Cardiac fibroblast (primary cell): ENCODE measurements at regions not wholly inside any gene's neighbourhood (a gene's known extent, or its start where the extent isn't known, plus 50 kb on each side); places are given as distances from the start of the nearest gene placed in this dataset.

ENCODE experiments used
- DNase-seq, 2 donors: peaks; one replicate each; pipeline versions ENCODE4 v3.0.0 to v3.0.0-alpha.2; 2010; ENCODE audit warnings: low read depth in 2 of 2
- H3K4me3 ChIP-seq, 2 donors: replicated peaks in 1 of 2; 1 replicate in 1 of 2; 2 replicates in 1 of 2; pipeline ENCODE4 v1.5.1; 2011; ENCODE audit warnings: low read depth in 2 of 2, low read length in 2 of 2, mild to moderate bottlenecking in 2 of 2, moderate library complexity in 1 of 2
- CTCF ChIP-seq: IDR thresholded peaks from one replicate; pipeline ENCODE4 v1.5.1; 2011; ENCODE audit warnings: low read depth, mild to moderate bottlenecking, low read length, inconsistent platforms

GRCh38 chr12:67816269-67816668 is 167.7 kb downstream of the DYRK2 start:
- H3K4me3 ChIP-seq, result no peak overlapping the region
- no peak for TF ChIP-seq CTCF
- no peak for DNase-seq

DNA sequence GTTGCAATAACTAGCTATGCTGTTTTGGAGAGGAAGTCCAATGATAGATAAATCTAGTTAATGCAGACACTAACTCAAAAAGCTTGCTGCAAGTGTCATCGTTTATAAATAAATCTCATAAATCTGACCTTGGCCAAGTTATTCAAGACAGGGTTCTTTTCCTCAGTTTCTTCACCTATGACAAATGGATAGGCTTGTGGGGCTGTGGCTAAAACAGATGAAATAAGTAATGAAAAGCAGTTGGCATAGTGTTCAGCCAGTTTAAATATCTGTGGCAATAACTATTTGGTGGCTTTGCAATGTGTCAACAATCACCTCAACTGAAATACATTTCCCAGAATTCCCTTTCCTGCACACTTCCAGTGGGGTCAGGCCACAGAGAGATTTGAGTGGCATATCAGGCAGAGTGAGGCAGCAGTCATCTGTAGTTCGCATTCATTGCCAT is 169.9 kb downstream of the DYRK2 start:
- no peak for TF ChIP-seq CTCF
- DNase-seq, result no peak
- no peak overlapping the region for H3K4me3 ChIP-seq

DNA sequence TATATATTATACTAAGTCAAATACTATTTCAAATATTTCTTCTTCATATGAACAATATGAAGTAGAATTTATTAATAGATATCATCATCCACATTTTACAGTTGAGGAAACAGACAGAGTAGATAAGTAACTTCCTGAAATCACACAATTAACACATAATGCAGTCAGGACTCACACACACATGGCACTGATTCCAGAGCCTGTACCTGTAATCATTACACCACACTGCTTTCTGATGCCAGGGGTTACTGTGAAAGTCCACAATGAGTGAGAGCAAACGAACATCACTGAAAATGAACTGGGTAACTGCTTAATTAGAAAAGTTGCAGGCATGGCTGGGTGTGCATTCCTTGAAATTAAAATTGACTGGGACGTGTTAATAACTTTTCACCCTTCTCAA is 169.3 kb upstream of the IFNG-AS1 start:
- H3K4me3 ChIP-seq, result no peak overlapping the region
- no peak for TF ChIP-seq CTCF
- no peak for DNase-seq

DNA sequence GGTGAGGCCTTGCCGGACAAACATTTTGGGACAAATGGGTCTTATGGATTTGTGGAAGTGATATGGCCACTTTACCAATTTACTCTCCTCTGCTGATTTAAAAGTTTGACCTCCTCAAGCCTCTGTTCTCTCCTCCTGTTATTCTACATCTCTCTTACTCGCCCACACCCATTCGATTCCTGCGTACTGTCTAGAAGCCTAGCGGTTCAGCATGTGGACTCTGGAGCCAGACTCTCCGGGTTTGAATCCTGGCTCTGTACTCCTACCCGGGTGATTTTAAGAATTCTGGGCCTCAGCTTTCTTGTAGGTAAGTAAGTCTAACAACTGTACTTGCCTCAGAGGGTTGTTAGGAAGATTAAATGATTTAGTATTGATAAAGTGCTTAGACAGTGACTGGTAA is 168.6 kb upstream of the IFNG-AS1 start:
- DNase-seq, result no peak
- no peak for TF ChIP-seq CTCF
- H3K4me3 ChIP-seq, result no peak overlapping the region

GRCh38 chr12:67822826-67823225 is 166.4 kb upstream of the IFNG-AS1 start:
- no peak for TF ChIP-seq CTCF
- no peak overlapping the region for H3K4me3 ChIP-seq
- DNase-seq, result no peak

- no peak for DNase-seq
- no peak overlapping the region for H3K4me3 ChIP-seq
- TF ChIP-seq CTCF, result no peak
Observed at GRCh38 chr12:67826148-67826547, 163.1 kb upstream of the IFNG-AS1 start.

DNA sequence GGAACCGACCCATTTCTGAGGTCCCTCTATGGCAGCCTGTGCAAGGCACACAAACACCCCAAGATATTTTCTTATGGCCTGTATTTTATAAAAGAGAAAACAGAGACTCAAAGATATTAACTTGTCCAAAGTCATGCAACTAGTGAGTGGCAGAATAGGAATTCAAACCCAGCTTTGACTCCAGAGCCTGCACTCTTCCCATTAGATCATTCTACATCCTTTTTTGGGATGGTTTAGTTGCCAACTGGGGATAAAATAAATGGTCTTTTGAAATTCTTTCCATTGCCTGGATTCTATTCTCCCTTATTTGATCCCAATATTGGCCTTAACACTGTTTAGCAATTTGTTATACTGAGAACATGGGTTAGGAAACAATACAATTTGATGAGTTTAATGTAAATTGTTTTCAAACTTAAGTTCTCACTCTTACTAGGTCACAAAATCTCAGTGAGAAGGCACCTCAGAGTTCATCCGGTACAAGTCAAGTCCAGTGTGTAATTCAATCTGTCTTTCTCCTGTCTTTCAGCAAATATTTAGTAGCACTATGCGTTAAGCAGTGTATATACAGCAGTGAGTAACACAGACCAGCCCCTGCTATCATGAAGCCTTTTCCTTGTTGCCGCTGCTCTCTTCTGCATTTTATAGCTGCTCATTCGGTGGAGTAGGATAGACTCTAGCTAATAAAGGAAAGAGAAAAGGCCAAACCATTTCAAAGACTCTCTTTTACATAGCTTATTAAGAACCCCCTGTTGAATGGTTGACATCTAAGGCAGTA is 162.1 kb upstream of the IFNG-AS1 start:
- DNase-seq, result peak; percentile 37 to 54
- TF ChIP-seq CTCF, result no peak
- peak overlapping the region; percentile 30 to 56 for H3K4me3 ChIP-seq
